GM19324 (cell line): ENCODE measurements at regions not wholly inside any gene's neighbourhood (a gene's known extent, or its start where the extent isn't known, plus 50 kb on each side); places are given as distances from the start of the nearest gene placed in this dataset.

Experiments
- ATAC-seq: cut with Tn5 transposase; IDR thresholded peaks from one replicate; pipeline ENCODE4 v1.9.1; 2021; ENCODE audit warnings: mild to moderate bottlenecking, moderate library complexity; ENCODE audit not compliant: unreplicated experiment, low FRiP score

DNA sequence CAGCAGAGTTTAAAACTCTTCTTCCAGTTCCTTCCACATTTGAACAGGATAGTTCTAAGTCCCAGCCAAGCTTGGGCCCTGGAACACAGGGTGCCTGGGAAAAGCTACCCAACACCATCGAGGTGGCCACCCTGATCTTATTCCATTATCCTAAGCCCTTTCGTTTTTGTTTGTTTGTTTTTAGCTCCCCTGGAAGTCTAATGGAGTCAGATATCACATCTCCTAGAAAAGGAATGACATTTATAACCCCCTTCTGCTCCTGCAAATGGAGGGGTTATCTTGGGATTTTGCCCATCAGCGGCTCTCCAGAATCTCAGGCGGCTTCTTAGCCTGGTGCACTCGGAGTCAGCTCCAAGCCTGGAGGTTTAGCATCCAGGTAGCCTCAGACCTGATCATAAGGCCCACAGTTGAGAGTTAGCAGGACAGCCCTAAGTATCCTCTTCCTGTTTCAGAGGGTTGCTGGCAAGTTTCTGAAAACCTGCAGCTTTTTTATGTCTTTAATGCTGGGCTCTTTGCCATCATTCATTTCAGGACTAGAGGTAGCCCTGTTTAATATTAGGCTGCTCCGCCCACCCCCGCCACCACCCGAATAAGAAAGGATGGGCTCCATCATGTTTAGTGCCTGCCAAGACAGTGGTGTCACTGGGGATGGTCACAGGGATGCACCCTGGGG is 230.0 kb upstream of the LNX1 start:
- no peak for ATAC-seq

DNA sequence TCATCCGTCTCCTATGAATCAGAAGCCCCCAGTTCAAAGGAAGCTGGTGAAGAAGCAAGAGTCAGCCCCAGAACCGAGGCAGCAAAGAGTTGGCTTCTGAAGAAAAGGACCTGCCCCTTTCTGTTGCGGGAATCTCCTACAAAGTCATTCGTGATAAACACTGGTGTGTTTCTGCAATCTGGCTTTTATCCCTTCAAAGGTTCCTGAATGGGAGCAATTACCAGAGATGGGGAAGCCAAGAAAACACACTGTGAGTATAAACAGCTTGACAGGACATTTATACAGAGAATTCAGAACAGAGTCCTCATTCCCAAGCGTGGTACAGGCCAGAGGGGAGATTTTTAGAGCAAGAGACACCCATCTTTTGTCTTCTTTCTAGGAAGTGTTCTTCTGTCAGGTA is 226.8 kb upstream of the LNX1 start:
- ATAC-seq = no peak

DNA sequence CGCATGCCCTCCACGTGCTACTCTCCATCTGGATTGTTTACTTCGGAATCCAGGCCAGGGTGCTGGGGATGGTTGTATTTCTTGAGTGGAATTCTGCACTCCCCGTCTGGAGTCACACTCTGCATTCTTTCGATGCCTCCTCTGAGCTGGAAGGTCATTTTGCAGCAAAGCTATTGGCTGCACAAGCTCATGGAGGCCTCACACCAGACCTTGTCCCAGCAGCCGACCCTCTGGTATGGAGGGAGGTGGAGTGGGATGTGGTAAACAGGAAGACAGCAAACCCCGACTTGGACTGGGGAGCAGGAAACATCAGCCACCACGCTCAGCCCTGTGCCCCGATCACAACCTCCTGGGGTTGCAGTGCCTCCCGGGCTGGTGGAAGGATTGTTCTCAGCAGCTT is 225.3 kb upstream of the LNX1 start:
- no peak for ATAC-seq

DNA sequence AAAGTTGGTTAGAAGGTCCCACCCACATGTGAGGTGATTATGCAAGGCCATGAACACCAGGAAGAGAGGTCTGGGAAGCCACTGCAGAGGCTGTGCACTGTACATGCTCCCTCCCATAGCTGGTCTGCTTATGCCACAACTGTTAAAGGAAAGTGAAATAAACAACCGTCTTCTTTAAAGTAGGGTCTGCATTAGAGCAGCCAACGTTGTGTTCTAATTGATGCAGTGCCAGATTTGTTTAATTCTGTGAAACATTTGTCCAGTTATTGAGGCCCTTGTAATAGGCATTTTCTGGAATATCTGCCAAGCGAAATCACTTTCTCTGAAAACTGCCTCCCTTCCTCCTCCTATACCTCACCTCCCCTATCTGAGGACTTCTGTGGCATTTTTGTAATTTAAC is 224.0 kb upstream of the LNX1 start:
- ATAC-seq = no peak

DNA sequence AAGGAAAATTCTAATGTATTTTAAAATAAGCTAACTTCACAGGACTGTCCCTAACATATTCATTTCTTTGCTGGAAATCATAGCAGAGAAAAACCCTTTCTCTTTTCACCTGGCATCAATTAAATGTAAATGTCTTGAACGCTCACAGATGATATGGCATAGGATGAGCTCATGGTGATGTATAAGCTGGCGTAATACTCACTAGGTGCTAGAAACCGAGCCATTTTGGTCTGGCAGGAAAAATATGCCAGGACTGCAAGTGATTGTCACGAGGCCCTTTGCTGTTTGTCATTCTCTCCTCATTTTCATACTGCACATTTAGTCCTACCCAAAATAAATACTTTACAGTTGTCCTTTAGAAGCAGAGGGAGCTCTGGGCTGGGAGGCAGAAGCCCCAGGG is 222.7 kb upstream of the LNX1 start:
- ATAC-seq = no peak

DNA sequence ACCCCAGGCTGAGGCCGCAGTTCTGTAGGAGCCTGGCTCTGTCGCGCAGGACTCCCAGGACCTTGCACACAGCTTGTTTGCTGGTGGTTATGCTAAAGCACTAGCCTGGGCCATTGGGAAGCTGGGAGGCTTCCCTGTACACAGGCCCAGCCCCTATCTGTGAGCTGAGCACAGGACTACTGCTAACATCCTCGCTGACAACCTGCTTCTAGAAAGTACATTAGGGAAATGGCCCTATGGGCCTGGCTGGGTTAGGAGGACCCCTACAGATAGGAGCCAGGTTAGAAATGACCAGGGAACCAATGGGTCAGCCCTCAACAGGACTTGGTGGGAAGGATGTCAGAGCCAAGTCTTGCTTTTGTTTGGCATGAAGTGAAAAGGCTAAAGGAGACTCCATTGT is 219.4 kb upstream of the LNX1 start:
- no peak for ATAC-seq

DNA sequence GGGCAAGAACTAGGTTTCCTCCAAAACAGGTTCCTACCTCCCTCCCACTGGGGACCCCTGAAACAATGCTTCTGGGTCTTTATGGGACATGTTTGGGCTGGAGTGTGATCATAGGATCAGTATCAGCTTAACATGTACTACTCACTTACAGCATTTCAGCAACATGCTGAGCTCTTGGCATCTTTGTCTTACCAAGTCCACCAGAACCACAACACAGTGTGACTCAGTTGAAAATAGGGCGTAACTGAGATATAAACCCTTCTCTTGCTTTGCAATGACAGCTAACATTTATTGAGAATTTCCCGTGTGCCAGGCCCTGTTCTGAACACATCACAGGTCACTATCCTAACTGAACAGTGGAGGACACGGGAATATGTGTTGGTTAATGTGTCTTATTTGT is 218.5 kb upstream of the LNX1 start:
- ATAC-seq = no peak

DNA sequence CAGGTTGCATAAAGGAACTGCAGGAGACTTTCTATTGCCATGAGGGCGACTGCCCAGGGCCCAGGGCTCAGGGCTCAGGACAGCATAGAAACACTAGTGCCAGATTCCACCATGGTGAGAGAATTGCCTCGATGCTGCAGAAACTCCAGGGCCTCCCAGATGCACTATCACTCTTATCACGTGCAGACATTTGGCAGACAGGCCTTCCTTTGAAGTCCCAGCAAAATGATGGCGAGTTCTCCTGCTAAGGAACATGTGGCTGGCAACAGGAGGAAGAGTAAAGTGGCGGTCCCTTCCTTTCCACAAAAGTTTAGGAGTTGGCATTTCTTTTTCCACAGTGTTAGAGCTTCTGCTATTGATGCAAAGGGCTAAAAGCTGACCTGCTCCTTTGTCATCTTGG is 214.0 kb upstream of the LNX1 start:
- no peak for ATAC-seq

DNA sequence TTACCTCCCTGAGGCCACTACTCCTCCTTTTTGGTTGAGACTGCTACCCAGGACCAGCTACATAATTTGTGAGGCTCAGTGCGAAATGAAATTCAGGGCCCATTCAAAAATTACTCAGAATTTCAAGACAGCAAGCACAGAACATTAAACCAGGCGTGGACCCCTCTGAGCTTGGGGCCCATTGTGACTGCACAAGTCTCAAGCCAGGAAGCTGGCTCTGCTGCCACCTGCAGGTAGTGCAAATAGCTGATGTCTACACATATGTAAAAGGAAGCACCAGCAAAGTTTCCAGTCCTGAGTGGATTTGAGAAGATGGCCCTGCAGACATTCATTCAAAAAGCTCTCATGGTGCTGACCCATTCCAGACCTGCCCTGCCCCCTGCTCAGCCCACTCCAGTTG is 213.4 kb upstream of the LNX1 start:
- ATAC-seq = no peak

DNA sequence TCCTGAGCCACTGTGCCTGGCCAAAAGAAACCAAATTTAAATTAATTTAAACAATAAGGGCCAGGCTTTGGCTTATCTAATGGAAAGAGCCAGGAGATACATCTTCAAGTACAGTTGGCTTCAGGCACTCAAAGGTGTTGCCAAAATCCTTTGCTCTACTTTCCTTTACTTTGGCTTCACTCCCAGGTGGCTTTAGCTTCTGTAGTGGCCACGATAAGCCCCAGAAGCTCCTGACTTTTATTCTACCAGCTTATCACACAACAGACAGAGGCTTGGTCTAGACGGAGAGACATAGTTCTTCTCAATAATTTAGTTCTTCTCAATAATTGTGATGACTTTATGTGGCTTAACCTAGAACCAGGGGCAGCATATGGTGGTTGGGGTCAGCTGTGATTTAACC is 211.2 kb upstream of the LNX1 start:
- ATAC-seq = no peak

DNA sequence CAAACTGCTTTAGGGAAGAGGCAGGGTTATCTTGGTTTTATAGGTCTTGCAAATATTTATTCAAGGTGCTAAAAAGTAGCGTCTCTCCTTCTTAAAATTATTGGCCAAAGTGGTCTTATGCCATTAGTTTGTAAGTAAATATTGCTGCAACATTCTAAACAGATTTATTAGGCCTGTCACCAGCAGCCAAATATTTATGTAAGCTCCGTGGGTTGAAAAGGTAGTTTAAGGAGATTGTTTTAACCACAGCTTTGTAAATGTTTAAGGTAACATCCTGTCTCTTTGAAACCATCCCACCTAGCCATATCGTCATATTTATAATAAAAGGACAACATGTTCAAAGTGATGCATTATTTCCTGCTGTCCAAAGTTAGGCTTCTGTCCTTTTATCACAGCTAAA is 210.1 kb upstream of the LNX1 start:
- ATAC-seq = no peak

DNA sequence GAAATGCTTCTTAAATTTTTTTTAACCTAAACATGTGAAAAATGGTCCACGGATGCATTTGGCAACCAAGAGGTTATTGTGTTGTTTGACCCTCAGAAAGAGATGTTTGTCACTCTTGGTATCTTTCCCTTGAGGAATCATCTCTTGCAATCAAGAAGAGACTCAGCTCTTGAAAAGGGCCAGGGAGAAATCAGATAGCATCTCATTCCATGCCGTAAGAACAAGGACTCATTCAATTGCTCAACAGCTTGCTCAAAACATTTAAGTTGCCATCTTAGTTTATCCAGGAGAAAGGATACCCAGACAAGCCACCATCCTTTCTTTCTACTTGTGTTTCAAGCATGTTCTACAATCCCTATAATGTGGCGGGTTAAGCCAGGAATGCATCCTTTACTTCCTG is 209.5 kb upstream of the LNX1 start:
- no peak for ATAC-seq

DNA sequence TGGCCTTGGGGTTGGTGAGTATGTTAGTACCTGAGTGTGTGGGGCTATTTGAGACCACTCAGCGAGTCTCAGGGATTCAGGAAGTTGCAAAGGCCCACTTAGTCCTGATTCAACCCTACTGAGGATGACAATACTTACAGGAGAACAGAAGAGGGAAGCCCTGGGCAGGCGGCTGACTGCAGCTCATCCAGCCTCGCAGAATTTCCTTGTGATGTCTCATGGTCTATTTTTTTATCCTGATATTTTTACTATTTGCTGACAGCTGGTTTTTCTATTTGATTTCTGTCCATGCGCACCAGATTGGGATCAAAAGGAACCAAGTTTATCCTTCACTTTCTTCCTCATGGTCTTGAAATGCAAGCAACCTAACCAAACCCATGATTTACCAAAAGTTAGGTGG is 201.8 kb upstream of the LNX1 start:
- ATAC-seq = no peak

DNA sequence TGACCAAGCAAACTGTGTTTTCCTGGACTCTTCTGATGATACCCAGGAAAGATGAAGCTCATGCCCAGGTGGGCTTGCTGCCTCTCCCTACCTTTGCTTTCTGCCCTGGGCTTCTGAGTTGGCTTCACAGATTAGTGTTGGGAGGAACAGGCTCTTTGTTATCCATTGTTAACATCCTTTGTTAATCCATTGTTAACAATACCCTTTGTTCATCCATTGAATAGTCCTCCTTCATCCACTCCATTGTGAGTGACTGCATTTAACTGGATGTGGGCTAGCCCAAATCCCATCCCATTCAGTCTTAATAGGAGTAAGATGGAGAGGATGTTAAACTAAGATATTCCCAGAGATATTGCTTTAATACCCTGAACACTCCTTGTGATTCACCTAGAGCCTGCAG is 199.0 kb upstream of the LNX1 start:
- ATAC-seq = no peak

DNA sequence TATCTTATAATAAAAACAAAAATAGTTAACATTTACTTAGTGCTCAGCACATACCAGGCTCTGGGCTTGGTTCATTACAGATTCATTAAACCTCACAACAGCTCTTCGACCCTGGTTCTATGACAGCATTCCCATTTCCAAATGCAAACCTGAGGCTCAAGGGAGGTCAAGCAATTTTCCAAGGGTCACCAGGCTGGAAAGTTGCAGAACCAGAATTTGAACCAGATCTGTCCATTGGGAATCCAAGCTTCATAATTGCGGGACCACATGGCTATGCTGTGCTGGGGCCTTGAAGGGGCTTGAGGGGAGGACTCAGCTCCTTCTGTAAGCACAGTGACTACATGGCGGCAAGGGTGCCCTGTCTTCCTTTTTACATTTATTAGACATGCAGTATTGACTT is 197.3 kb upstream of the LNX1 start:
- ATAC-seq = no peak

DNA sequence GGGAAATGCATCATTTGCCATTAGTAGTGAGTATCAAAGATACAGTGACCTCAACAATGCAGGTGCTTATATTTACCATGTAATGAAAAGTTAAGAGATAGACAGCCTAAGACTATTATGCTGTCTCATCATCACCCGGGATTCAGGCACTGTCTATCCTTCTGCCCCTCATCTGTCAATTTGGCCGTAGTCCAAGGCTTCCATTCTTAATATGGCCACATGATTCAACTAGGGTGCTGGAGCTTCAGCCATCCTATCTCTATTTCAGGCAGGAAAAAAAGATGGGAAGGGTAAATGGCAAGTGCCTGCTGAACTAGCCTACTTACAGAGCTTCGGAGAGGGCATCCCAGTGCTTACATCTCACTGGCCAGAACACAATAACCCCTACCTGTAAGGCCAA is 196.7 kb upstream of the LNX1 start:
- no peak for ATAC-seq

DNA sequence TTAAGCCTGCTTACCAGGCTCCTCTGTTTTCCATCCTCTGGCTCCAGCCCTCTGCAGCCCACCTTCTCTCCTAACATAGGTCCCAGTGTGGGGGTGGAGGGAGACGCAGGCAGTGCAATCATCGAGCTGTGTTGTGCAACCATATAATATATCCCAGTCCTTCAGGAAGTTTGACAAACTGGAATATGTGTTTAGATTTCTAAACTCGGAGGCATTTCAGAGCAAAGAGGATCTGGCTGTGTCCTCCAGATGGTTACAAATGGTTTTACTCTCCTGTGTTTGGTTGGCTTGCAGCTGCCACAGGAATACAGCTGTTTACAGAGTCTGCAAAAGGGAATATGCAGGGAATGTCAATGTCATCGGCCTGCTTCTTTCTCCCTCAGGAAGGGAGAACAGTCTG is 195.3 kb upstream of the LNX1 start:
- no peak for ATAC-seq

DNA sequence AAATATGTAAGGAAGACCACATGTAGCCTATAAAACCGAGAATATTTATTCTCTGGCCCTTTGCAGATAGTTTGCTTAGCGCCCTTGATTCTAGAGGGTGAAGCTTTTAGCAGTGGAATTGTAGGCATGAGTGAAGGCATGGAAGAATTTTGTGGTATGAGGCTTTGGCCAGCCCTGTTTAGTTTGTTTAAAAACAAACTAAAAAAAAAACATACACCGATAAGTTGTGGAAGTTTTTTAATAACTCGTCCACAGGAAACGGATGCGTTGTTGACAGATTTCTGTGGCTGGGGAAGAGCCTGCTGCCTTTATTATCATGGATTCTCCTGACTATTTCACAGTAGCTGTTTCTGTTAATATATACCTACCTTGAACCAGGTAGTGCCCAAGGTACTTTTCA is 194.7 kb upstream of the LNX1 start:
- no peak for ATAC-seq

DNA sequence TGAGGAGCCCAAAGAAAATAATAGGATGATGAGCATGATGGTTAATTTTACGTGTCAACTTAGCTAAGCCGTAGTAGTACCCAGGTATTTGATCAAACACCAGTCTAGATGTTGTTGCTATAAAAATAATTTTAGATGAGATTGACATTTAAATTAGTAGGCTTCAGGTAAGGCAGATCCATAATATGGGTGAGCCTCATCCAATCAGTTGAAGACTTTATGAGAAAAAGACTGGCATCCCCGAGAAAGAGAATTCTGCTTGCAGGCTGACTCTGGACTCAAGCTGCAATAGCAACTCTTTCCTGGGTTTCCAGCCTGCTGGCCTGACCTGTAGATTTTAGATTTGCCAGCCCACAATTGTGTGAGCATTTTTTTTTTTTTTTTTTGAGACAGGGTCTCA is 192.8 kb upstream of the LNX1 start:
- no peak for ATAC-seq

DNA sequence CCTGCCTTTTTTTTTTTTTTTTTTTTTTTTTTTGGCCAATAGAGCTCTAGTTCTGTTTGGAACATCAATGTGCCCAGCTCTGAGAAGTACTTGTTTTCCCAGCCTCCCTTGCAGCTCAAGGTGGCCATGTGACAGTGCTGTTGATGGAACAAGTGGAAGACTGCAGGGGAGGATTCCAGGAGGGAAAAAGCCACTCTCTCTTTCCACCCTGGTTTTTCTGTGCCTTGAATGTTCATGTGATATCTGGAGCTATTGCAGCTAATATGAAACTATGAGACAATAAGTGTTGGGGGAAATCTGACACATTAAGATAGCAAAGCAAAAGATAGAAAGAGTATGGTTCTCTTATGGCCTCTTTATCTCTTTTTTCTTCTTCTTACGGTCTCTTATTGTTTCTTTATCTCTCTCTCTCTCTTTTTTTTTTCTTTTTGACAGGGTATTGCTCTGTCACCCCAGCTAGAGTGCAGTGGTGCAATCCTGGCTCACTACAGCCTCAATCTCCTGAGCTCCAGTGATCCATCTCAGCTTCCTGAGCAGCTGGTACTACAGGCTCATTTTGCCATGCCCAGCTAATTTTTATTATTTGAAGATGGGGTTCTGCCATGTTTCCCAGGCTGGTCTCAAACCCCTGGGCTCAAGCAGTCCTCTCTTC is 192.0 kb upstream of the LNX1 start:
- ATAC-seq = no peak

DNA sequence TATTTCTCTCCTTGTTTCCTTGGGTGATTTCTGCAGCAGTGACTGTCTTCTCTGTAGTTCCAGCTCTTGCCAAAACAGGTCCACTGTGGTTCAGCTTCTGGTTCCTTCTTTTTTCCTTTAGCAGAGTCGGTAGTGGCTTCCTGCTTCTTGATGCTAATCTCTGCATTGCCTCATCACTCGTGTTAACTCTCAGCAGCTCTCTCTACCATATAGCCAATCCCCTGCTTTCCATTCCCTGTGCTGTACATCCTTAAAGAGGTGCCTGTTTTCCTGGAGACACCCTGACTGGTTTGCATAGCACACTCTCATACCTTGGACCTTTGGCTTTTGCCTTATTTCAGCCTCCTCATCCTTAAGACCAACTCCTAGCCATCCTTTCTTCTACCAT is 191.2 kb upstream of the LNX1 start:
- ATAC-seq = no peak

DNA sequence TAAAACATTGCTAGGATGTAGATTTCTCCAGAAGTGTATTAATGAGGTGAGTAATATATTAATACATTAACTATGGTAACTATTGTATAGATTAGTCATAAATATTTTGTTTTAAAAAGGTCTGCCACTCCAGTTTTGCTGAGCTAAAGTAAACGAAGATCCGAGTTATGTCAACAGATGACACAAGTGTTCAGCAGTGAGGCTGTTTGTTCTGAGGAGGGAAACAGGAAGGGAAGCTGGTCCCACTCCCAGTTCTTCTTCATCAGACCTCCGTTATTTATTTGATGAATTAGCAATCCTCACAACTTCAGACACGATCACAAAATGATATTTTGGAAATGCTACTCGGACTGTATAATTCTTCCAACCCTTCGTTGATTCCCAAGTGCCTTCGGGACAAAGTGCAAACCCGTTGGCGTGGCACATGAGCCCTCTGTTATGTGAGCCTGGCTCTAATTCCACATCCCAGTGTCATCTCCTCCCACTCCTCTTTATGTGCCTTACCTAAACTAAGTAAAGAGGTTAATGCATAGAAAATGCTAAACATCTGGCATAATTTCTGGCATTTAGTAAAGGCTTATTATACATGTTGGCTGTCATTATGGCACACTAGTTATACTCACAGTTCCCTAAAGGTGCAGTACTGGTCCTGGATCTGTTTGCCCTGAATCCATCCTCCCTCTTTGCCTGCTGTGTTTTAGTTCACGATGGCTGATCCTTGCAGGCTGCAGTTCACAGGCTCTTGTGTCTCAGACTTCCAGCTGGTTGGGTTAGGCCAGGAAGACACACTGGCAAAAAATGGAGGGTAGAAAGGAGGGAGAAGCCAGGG is 190.6 kb upstream of the LNX1 start:
- no peak for ATAC-seq
